ENCODE measurements at regions not wholly inside any gene's neighbourhood (a gene's known extent, or its start where the extent isn't known, plus 50 kb on each side); places are given as distances from the start of the nearest gene placed in this dataset.

DNA sequence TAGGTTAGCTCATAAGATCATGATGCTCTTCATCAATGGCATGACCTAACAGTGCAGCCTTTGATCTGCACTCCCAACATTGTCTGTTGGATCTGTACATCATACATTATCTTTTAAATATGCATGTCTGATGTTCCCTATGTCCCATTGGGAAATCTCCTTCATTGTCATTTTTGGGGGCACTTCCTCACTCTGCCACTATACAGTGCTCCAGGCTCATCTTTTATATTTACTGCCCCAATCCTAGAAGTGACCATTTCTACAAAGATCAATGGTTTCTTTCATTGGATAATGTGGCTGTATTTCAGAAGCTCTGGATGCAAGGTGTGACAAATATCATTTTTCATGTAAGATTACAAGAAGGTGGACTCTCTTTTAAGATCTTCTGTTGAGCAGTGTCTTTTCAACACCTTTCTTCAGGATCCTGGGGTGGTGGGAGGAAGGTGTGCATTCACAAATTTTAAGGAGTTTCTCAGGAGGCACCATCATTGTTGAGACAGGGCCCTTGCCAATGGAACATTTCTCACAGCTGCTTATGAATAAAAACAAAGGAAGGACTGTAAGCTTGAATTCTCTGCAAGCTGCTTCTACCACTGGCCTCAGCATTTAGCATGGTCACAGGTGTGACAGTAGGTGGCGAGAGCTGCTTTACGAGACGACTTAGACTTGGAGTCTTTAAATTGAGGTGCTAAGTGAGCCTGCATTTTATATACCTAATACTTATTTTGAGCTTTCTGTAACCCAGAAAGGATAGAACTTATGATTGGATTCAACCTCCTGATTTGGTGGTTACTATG is 403.0 kb downstream of the LMO7 start:
- no peak for DNase-seq

DNA sequence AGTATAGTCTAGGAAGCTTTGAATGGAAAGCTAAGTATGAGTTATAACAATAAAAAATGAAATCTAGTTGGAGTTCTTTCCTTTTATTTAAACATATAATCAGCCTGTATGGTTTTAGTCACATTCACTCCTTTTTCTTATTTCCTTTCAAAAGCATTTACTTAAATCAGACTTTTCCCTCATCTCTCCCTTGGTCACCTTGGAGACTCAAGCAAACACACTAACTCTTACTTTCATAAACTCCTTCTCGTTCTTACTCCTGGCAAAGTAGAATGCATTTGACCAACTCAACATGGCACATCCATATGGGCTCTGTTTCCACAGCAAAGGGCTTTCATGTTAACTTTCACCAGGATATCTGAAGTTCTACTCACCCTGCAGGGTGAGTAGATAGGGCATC is 400.0 kb downstream of the LMO7 start:
- no peak for DNase-seq

- DNase-seq = no peak
Measured at GRCh38 chr13:76035711-76036110, 399.6 kb downstream of the LMO7 start.

DNA sequence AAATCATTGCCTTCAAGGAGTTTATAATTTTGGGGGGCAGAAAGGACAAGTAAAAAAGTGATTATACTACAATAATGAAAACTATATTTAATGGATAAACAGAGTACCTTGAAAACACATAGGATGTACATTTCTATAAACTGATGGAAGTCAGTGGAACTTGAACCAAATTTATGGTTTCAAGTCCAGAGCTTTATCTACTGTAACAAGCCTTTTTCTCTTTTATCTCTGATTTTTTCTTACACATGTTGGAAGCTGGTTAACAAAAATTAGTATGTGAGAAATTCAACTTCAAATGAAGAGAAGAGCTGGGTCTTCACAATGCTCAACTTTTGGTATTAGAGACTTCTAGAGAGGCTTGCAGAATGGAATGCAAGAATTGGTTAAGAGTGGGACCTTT is 393.6 kb downstream of the LMO7 start:
- DNase-seq = no peak

GRCh38 chr13:76029088-76029487 is 393.0 kb downstream of the LMO7 start:
- no peak for DNase-seq

- DNase-seq = no peak
Measured at GRCh38 chr13:76027131-76027530, 391.0 kb downstream of the LMO7 start.

DNA sequence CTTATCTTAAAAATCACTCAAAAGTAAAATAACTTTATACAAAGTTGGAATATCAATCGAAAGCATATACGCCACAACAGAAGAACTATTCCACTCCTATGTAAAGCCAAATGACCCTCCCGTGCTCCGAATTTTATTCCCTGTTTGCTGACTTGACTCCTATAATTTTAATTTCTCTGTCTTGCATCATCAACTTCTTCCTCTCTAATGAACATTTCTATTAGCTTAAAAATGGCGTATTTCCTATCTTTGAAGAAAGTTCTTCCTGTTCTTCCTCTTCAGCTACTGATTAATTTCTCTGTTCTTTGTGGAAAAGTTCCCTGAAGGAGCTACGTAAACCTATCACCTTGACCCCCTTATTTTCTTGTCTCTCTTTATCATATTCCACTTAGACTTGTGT is 389.3 kb downstream of the LMO7 start:
- no peak for DNase-seq

GRCh38 chr13:76024151-76024550 is 388.0 kb downstream of the LMO7 start:
- DNase-seq = no peak

- no peak for DNase-seq
Measured at GRCh38 chr13:76023652-76024051, 387.5 kb downstream of the LMO7 start.

DNA sequence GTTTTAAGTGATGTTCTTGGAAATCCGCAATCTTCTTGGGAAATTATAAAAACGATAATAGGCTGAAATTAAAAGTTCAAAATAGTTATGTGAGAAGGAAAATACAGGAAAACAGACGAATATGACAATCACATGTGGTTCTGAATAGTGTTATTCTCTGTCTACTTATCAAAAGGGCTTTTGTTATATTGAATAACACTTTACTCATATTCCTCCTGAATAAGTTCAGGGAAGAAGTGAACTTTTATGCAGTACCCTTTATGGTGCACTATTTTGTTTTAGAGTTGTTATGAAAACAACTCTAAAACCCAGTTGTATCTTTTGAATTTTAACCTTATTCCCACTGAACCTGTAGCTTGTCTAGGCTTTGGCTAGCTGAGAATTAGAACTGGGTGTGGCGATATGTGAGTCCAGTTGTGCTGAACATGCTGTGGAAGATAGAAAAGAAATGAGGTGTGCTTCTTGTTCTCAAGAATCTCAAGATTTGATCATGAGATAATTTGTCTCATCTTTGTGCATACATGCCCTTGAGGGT is 384.4 kb downstream of the LMO7 start:
- DNase-seq = no peak

- DNase-seq = no peak
Measured at GRCh38 chr13:76019421-76020044, 383.4 kb downstream of the LMO7 start.

- no peak for DNase-seq
Measured at GRCh38 chr13:76017861-76018556, 381.9 kb downstream of the LMO7 start.

DNA sequence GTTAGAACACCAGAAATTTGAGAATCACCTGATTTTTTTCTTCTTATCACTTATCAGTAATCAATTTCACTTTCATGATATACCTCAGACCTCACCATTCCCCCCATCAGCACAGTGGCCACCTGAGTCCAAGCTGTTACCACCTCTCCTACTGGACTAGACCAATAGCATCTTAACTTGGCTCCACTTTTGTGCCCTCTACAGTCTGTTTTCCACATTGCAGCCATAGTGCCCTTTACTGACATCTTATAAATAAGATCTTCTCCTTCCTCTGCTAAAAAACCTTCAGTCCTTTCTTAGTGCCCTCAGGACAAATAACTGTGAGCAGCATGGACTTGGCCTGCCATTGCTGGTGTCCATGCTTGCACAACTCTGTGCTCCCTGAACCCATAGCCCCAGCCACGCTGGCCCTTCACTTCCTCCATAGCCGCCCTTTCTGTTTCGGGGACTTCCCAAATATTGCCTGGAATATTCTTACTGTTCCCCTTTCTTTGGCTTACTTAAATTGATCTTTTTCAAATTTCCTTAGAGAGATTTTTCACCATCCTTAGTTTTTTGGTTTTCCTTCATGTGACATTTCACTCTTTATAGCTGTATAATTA is 380.8 kb downstream of the LMO7 start:
- no peak for DNase-seq

DNA sequence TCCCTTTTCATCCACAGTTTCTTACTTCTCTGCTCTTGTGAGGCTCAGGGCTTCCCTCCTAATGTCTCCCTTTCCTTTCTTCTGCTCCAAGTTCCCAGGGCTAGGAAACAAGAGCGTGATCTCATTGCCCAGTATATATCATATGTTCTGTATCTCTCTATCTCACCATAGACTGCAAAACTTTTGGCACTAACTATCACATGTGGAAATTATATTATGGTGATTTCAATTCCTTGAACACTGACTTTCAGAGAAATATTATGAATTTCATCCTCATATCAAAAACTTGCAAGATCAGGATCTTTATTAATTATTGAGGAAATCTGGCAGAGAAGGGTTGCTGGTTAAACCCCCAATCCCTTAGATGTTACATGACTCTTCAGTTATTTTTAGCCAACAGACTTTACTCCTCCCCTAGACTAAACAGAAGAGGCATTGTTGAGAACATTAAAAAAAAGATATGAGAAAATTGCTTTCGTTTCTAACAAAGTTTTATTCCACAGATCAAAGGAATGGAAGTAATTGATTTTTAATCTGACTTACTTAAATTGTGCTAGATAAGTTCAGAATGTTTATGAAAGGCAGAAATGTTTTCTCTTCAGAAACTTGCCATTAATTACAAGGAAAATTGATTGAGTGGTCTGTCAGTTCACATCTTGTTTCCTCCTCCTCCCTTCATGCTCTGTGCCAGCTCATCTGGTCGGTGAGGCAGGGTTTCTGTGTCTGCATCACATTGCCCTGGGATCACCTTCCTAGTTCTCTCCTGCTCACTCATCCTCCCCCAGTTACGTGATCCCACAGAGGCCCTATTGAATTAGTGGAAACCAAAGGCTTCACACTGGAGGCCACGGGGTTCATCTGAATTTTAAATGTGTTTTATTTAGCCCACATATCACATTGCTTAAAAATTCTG is 378.5 kb downstream of the LMO7 start:
- DNase-seq = no peak

GRCh38 chr13:76012091-76012721 is 376.1 kb downstream of the LMO7 start:
- no peak for DNase-seq

GRCh38 chr13:76009267-76009890 is 373.2 kb downstream of the LMO7 start:
- no peak for DNase-seq

DNA sequence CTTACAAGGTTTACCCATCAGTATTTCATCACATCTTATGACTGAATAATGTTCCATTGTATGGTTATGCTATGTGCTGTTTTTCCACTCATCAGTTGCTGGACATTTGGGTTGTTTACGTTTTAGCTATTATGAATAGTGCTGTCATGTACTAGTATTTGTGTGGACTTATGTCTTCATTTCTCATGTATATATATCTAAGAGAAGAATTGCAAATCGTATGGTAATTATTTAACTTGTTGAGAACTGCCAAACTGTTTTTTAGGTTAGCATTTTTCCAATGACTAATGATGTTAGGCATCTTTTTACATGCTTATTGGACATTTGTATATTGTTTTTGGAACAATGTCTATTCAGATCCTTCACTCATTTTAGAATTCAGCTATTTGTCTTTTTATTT is 368.3 kb downstream of the LMO7 start:
- DNase-seq = no peak

- DNase-seq = no peak
Measured at GRCh38 chr13:76000131-76000530, 364.0 kb downstream of the LMO7 start.

- DNase-seq = no peak
Measured at GRCh38 chr13:75996582-75996981, 360.5 kb downstream of the LMO7 start.

- DNase-seq = no peak
Measured at GRCh38 chr13:75995966-75996365, 359.8 kb downstream of the LMO7 start.

DNA sequence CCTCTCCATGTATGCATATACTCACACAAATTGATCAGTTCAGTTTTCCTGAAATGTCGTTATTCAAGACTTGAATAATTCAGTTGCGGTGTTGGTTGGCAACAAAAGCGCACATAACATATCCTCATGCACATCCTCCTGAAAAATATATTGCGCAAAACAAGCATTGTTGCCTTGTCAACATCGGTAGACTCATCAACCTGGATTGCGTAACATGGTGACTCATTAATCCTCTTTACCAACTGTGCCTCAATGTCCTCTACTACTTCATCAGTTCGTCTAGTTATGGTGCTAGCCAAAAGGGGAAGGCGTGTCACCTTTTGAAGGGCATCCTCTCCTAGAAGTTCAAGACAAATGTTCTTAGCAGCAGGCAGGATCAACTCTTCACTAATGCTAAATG is 357.7 kb downstream of the LMO7 start:
- DNase-seq = no peak

Data from right forelimb (tissue), 1 donor.